ENCODE measurements at regions not wholly inside any gene's neighbourhood (a gene's known extent, or its start where the extent isn't known, plus 50 kb on each side); places are given as distances from the start of the nearest gene placed in this dataset.

DNA sequence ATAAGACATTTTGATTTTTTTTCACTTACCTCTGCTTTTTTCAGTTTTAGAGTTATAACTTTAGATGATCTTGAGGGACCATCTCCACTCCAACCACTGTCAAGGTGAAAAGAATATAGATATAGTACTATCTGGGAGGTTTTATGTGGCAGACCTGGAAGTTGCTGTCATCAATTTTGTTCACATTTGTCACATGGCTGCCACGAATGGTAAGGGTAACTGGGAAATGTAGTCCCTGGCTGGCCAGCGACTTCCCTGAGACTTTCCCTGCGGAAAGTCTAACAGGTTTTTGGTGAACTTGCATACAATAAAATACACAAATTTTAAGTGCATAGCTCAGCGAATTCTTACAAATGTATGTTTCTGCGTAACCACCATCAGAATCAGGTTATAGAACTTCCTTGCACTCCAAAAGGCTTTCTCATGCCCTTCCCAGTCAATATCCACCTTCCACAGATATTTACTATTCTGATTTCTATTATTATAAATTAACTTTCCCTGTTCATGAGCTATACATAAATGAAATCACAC lies 121.5 kb downstream of the MAT2B start:
- TF ChIP-seq POLR2A (IDR thresholded peaks at IDR 0.05; ENCODE audit: low read length): no peak
- TF ChIP-seq GATA1 (IDR thresholded peaks at IDR 0.05; ENCODE audit: low read depth, low read length): no peak
